ENCODE measurements at regions not wholly inside any gene's neighbourhood (a gene's known extent, or its start where the extent isn't known, plus 50 kb on each side); places are given as distances from the start of the nearest gene placed in this dataset.

- Mint-ChIP-seq H3K9me3 (ENCODE audit: unreplicated experiment) (peaks cover 5% of the 10 kb centered on the region), H3K27me3 (ENCODE audit: insufficient read depth, unreplicated experiment) (no peaks in the 10 kb centered on the region), H3K27ac (ENCODE audit: low read depth, unreplicated experiment) (no peak overlapping the region), H3K36me3 (ENCODE audit: insufficient read depth, unreplicated experiment) (no peaks in the 10 kb centered on the region), H3K4me3 (ENCODE audit: unreplicated experiment) (no peak overlapping the region), H3K4me1 (ENCODE audit: insufficient read depth, unreplicated experiment) (no peaks in the 10 kb centered on the region)
- no TSS peak for BruUV-seq (replicated peaks)
- no peak for TF ChIP-seq CTCF (IDR thresholded peaks at IDR 0.05; ENCODE audit: unreplicated experiment)
- ChIA-PET CTCF (interaction anchor here (0.6 to 1.2 kb wide), 2 partner anchors 10 to 63 kb away, joined by 3 read pairs; no protein-coding TSS in a partner anchor), POLR2A (interaction anchor here (1.0 kb wide), 1 partner anchor 16 kb away, joined by 3 read pairs; no protein-coding TSS in a partner anchor)
- intact Hi-C loops (cut with micrococcal nuclease) = no loop called here
- DNase-seq (ENCODE audit: unreplicated experiment) = no peak
These were observed 135.0 kb downstream of the FOXA2 start for GRCh38 chr20:22449188-22449973.

GRCh38 chr20:22447447-22447778 lies 137.0 kb downstream of the FOXA2 start:
- ChIA-PET CTCF (interaction anchor here (1.0 kb wide), 1 partner anchor 236 kb away, joined by 3 read pairs; no protein-coding TSS in a partner anchor), POLR2A (no interaction called here)
- BruUV-seq (replicated peaks) = no TSS peak
- intact Hi-C loops (cut with micrococcal nuclease) = no loop called here
- no peak for DNase-seq (ENCODE audit: unreplicated experiment)
- H3K27ac Mint-ChIP-seq (ENCODE audit: low read depth, unreplicated experiment) = no peak overlapping the region
- H3K36me3 Mint-ChIP-seq (ENCODE audit: insufficient read depth, unreplicated experiment) = no peaks in the 10 kb centered on the region
- TF ChIP-seq CTCF (IDR thresholded peaks at IDR 0.05; ENCODE audit: unreplicated experiment) = no peak
- no peaks in the 10 kb centered on the region for H3K27me3 Mint-ChIP-seq (ENCODE audit: insufficient read depth, unreplicated experiment)
- no peak overlapping the region for H3K4me3 Mint-ChIP-seq (ENCODE audit: unreplicated experiment)
- peaks cover 5% of the 10 kb centered on the region for H3K9me3 Mint-ChIP-seq (ENCODE audit: unreplicated experiment)
- no peaks in the 10 kb centered on the region for H3K4me1 Mint-ChIP-seq (ENCODE audit: insufficient read depth, unreplicated experiment)

GRCh38 chr20:22446613-22447446 lies 137.5 kb downstream of the FOXA2 start:
- no TSS peak for BruUV-seq (replicated peaks)
- CTCF ChIA-PET = interaction anchor here (1.0 kb wide), 1 partner anchor 237 kb away, joined by 3 read pairs; no protein-coding TSS in a partner anchor
- Mint-ChIP-seq H3K36me3 (ENCODE audit: insufficient read depth, unreplicated experiment) (no peaks in the 10 kb centered on the region), H3K9me3 (ENCODE audit: unreplicated experiment) (peaks cover 5% of the 10 kb centered on the region), H3K4me3 (ENCODE audit: unreplicated experiment) (no peak overlapping the region), H3K27me3 (ENCODE audit: insufficient read depth, unreplicated experiment) (no peaks in the 10 kb centered on the region), H3K27ac (ENCODE audit: low read depth, unreplicated experiment) (no peak overlapping the region), H3K4me1 (ENCODE audit: insufficient read depth, unreplicated experiment) (no peaks in the 10 kb centered on the region)
- DNase-seq (ENCODE audit: unreplicated experiment) = no peak
- intact Hi-C loops (cut with micrococcal nuclease) = no loop called here
- no peak for TF ChIP-seq CTCF (IDR thresholded peaks at IDR 0.05; ENCODE audit: unreplicated experiment)
- POLR2A ChIA-PET = interaction anchor here (0.7 kb wide), 1 partner anchor 67 kb away, joined by 4 read pairs; no protein-coding TSS in a partner anchor

- no peak overlapping the region for H3K27ac Mint-ChIP-seq (ENCODE audit: low read depth, unreplicated experiment)
- H3K36me3 Mint-ChIP-seq (ENCODE audit: insufficient read depth, unreplicated experiment) = no peaks in the 10 kb centered on the region
- H3K27me3 Mint-ChIP-seq (ENCODE audit: insufficient read depth, unreplicated experiment) = no peaks in the 10 kb centered on the region
- intact Hi-C loops (cut with micrococcal nuclease) = no loop called here
- no peaks in the 10 kb centered on the region for H3K4me1 Mint-ChIP-seq (ENCODE audit: insufficient read depth, unreplicated experiment)
- TF ChIP-seq CTCF (IDR thresholded peaks at IDR 0.05; ENCODE audit: unreplicated experiment) = no peak
- H3K4me3 Mint-ChIP-seq (ENCODE audit: unreplicated experiment) = no peak overlapping the region
- H3K9me3 Mint-ChIP-seq (ENCODE audit: unreplicated experiment) = peaks cover 5% of the 10 kb centered on the region
- ChIA-PET POLR2A (no interaction called here), CTCF (no interaction called here)
- no TSS peak for BruUV-seq (replicated peaks)
- no peak for DNase-seq (ENCODE audit: unreplicated experiment)
These were observed 142.1 kb downstream of the FOXA2 start for GRCh38 chr20:22442318-22442717.
